GM12878 (cell line): ENCODE measurements at regions not wholly inside any gene's neighbourhood (a gene's known extent, or its start where the extent isn't known, plus 50 kb on each side); places are given as distances from the start of the nearest gene placed in this dataset.

Source experiments
- ATAC-seq: fragments of 200-7000 bp; cut with Tn5 transposase; 3 replicates; pipeline ENCODE4 v1.9.1; 2020; ENCODE audit warnings: mild to moderate bottlenecking, moderate library complexity
- BruUV-seq: library from RNA; stranded (reverse); fragments of 400-500 nt; replicated peaks from 2 replicates; lab custom pipeline; 2021; lab: Mats Ljungman, UMichigan
- CTCF ChIA-PET: fragments of 300-600 bp; sonication (Branson Sonifier 250); formaldehyde crosslinking; extraction: SDS; loops from one replicate; lab custom pipeline; 2021; ENCODE audit warnings: inconsistent platforms; lab: Yijun Ruan, JAX
- POLR2A ChIA-PET: fragments of 350-600 bp; formaldehyde crosslinking; extraction: SDS; loops from one replicate; lab custom pipeline; 2021; ENCODE audit warnings: inconsistent platforms; lab: Charles Lee
- RAD21 ChIA-PET: fragments of 300-600 bp; sonication (Branson Sonifier 250); formaldehyde crosslinking; loops from one replicate; lab custom pipeline; 2023; ENCODE audit warnings: antibody characterized with exemption; ENCODE audit not compliant: unreplicated experiment; lab: Charles Lee
- SMC1A ChIA-PET: fragments of 300-600 bp; sonication (Branson Sonifier 250); formaldehyde crosslinking; loops from one replicate; lab custom pipeline; 2023; ENCODE audit not compliant: unreplicated experiment, uncharacterized antibody; lab: Charles Lee
- DNase-seq: peaks from one replicate; pipeline ENCODE4 v3.0.0-alpha.2; 2011; ENCODE audit warnings: low read depth, low spot score
- FAIRE-seq: peaks from 3 replicates; lab custom pipeline; 2011; peaks lifted over from hg19 to GRCh38; lab: Jason Lieb, UNC
- H2AFZ ChIP-seq: 2 replicates; pipeline ENCODE4 v1.6.0; 2011; ENCODE audit warnings: low read depth, low read length, control low read depth; ENCODE audit not compliant: control insufficient read depth
- H3K27ac ChIP-seq: 2 replicates; pipeline ENCODE4 v1.5.1; 2011; ENCODE audit warnings: control low read depth; ENCODE audit not compliant: control insufficient read depth, insufficient read depth
- H3K27me3 ChIP-seq, 2 experiments: replicated peaks in 1 of 2; 2 replicates each; pipeline versions ENCODE4 v1.6.0 to v1.6.1; 2011; ENCODE audit warnings: low read length in 1 of 2; ENCODE audit not compliant: control insufficient read depth in 2 of 2, insufficient read depth in 2 of 2
- H3K36me3 ChIP-seq, 2 experiments: 2 replicates each; pipeline ENCODE4 v1.5.1; 2011; ENCODE audit warnings: low read length in 1 of 2; ENCODE audit not compliant: control insufficient read depth in 2 of 2, insufficient read depth in 2 of 2
- H3K4me1 ChIP-seq: 2 replicates; pipeline ENCODE4 v1.6.1; 2011; ENCODE audit warnings: mild to moderate bottlenecking, low read length, moderate library complexity, mixed read lengths; ENCODE audit not compliant: control insufficient read depth, insufficient read depth
- H3K4me2 ChIP-seq: 2 replicates; pipeline ENCODE4 v1.6.0; 2011; ENCODE audit warnings: control low read depth; ENCODE audit not compliant: control insufficient read depth, insufficient read depth
- H3K4me3 ChIP-seq: fragments of 200-600 bp; sonication (generic); 2 replicates; pipeline ENCODE4 v1.5.1; 2016
- H3K79me2 ChIP-seq: 2 replicates; pipeline ENCODE4 v1.6.0; 2011; ENCODE audit warnings: low read length; ENCODE audit not compliant: control insufficient read depth, insufficient read depth
- H3K9ac ChIP-seq: 2 replicates; pipeline ENCODE4 v1.8.0; 2011; ENCODE audit warnings: low read length, control low read depth, mixed read lengths; ENCODE audit not compliant: control insufficient read depth, insufficient read depth
- H3K9me3 ChIP-seq: replicated peaks from 3 replicates; pipeline ENCODE4 v1.5.1; 2011; ENCODE audit warnings: mild to moderate bottlenecking, low read length; ENCODE audit not compliant: control insufficient read depth, insufficient read depth
- H4K20me1 ChIP-seq: 2 replicates; pipeline ENCODE4 v1.6.0; 2011; ENCODE audit not compliant: control insufficient read depth, insufficient read depth
- ATF7 ChIP-seq: fragments of 450-650 bp; IDR thresholded peaks from 2 replicates; pipeline ENCODE4 v1.6.1; 2016; ENCODE audit warnings: low read depth, mild to moderate bottlenecking
- BRCA1 ChIP-seq: IDR thresholded peaks from 2 replicates; pipeline ENCODE4 v1.6.1; 2011; ENCODE audit warnings: low read depth, low read length, improper control_type of control experiment
- IKZF1 ChIP-seq: fragments of 450-650 bp; conservative IDR thresholded peaks from 2 replicates; pipeline ENCODE4 v1.6.1; 2017; ENCODE audit warnings: antibody characterized with exemption, mild to moderate bottlenecking
- JUNB ChIP-seq: IDR thresholded peaks from 2 replicates; pipeline ENCODE4 v1.6.1; 2016; ENCODE audit warnings: antibody characterized with exemption, mild to moderate bottlenecking
- NKRF ChIP-seq: fragments of 450-650 bp; conservative IDR thresholded peaks from 2 replicates; pipeline ENCODE4 v1.6.1; 2017; ENCODE audit warnings: mild to moderate bottlenecking, moderate library complexity
- PML ChIP-seq: IDR thresholded peaks from 2 replicates; pipeline ENCODE4 v1.6.1; 2012; ENCODE audit warnings: low read length, inconsistent platforms
- ZNF217 ChIP-seq: fragments of 450-650 bp; IDR thresholded peaks from 2 replicates; pipeline ENCODE4 v1.6.1; 2017; ENCODE audit warnings: antibody characterized with exemption, mild to moderate bottlenecking
- WGBS: methylation state at CpG from one replicate; pipeline ENCODE4 v1.1.6; 2016; ENCODE audit warnings: low lambda C conversion rate; ENCODE audit not compliant: insufficient replicate concordance, insufficient coverage; ENCODE audit errors: missing lambda C conversion rate; 5-methylcytosine and 5-hydroxymethylcytosine counted together
- in situ Hi-C: fragments of 300-500 bp; cut with MboI; formaldehyde crosslinking; loops from 9 replicates; pipeline ENCODE4 v1.14.3; 2018; ENCODE audit warnings: mixed read lengths
- intact Hi-C: fragments of 100-400 bp; cut with micrococcal nuclease; formaldehyde crosslinking; loops from one replicate; pipeline ENCODE4 v1.14.2; 2022; ENCODE audit not compliant: unreplicated experiment
- TF ChIP-seq, protein P1 (sequence below): fragments of 150-350 bp; IDR thresholded peaks from 2 replicates; pipeline ENCODE4 v1.6.1; 2014; ENCODE audit warnings: mild to moderate bottlenecking, low read depth, low read length

GRCh38 chr18:65287652-65288051 lies 463.2 kb upstream of the CDH7 start:
- no peak for ATAC-seq
- CTCF ChIA-PET = no interaction called here

DNA sequence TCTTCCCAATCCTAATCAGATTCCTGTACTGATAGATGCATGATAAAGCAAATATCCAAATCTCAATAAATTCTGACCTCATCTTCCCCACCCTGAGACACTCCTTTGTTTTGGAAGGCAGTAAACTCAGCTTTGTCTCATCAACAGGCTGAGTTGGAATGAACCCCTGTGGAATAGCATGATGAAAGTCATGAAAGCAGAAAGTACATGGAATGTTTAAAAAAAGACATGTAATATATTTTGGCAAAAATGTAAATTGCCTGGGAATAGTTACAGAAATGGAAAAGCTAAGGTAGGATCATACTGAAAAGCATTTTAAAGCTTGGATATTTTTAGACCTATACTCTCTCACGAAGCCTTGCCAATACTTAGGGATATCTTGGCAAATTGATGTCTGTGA lies 468.7 kb upstream of the CDH7 start:
- ATAC-seq (no peak), DNase-seq (no peak), FAIRE-seq (no peak)
- in situ Hi-C loops = loop anchor here (25.0 kb wide), 1 partner anchor 105 kb away; no protein-coding TSS in a partner anchor
- TF ChIP-seq, protein P1, sequence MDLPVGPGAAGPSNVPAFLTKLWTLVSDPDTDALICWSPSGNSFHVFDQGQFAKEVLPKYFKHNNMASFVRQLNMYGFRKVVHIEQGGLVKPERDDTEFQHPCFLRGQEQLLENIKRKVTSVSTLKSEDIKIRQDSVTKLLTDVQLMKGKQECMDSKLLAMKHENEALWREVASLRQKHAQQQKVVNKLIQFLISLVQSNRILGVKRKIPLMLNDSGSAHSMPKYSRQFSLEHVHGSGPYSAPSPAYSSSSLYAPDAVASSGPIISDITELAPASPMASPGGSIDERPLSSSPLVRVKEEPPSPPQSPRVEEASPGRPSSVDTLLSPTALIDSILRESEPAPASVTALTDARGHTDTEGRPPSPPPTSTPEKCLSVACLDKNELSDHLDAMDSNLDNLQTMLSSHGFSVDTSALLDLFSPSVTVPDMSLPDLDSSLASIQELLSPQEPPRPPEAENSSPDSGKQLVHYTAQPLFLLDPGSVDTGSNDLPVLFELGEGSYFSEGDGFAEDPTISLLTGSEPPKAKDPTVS = no peak
- TF ChIP-seq PML (no peak), ZNF217 (no peak), JUNB (no peak), ATF7 (no peak), NKRF (no peak), IKZF1 (no peak)
- CTCF ChIA-PET = no interaction called here
- Histone ChIP-seq H3K27me3 (no peaks in the 10 kb centered on the region), H3K9ac (no peak overlapping the region), H3K4me1 (no peaks in the 10 kb centered on the region), H3K4me3 (no peak overlapping the region), H2AFZ (no peak overlapping the region), H3K9me3 (no peaks in the 10 kb centered on the region), H3K36me3 (no peaks in the 10 kb centered on the region), H4K20me1 (no peaks in the 10 kb centered on the region), H3K27ac (no peak overlapping the region), H3K4me2 (no peak overlapping the region), H3K79me2 (no peaks in the 10 kb centered on the region)
- intact Hi-C loops = no loop called here
- POLR2A ChIA-PET = no interaction called here
- SMC1A ChIA-PET = no interaction called here
- BruUV-seq = no TSS peak
- RAD21 ChIA-PET = no interaction called here
- 0% methylated on average over 1 of the region's 1 CpG for WGBS

More at GRCh38 chr18:65287652-65288051, 463.2 kb upstream of the CDH7 start:
- H3K9ac ChIP-seq = no peak overlapping the region
- H3K4me3 ChIP-seq = no peak overlapping the region
- no peaks in the 10 kb centered on the region for H3K27me3 ChIP-seq
- H3K27ac ChIP-seq = no peak overlapping the region
- in situ Hi-C loops (loop anchor here (25.0 kb wide), 1 partner anchor 100 kb away; no protein-coding TSS in a partner anchor), intact Hi-C loops (no loop called here)
- no peak for DNase-seq
- FAIRE-seq = no peak
- ChIA-PET SMC1A (no interaction called here), RAD21 (no interaction called here), POLR2A (no interaction called here)
- no peaks in the 10 kb centered on the region for H3K4me1 ChIP-seq
- no peaks in the 10 kb centered on the region for H3K79me2 ChIP-seq
- no peaks in the 10 kb centered on the region for H3K36me3 ChIP-seq
- TF ChIP-seq, protein P1 = no peak
- no peak for TF ChIP-seq BRCA1
- 0% methylated on average over 2 of the region's 2 CpGs for WGBS
- BruUV-seq = no TSS peak
- H3K9me3 ChIP-seq = no peaks in the 10 kb centered on the region
- H2AFZ ChIP-seq = no peak overlapping the region
- no peaks in the 10 kb centered on the region for H4K20me1 ChIP-seq
- H3K4me2 ChIP-seq = no peak overlapping the region
